ENCODE measurements at regions not wholly inside any gene's neighbourhood (a gene's known extent, or its start where the extent isn't known, plus 50 kb on each side); places are given as distances from the start of the nearest gene placed in this dataset.
A peak's percentile ranks its signal among the peaks of the same experiment; 100 is the strongest.
"Not testable (repeated sequence)": the region's sequence is repeated elsewhere in the genome, so short reads cannot be mapped to it uniquely, and the experiment has no call there.

DNA sequence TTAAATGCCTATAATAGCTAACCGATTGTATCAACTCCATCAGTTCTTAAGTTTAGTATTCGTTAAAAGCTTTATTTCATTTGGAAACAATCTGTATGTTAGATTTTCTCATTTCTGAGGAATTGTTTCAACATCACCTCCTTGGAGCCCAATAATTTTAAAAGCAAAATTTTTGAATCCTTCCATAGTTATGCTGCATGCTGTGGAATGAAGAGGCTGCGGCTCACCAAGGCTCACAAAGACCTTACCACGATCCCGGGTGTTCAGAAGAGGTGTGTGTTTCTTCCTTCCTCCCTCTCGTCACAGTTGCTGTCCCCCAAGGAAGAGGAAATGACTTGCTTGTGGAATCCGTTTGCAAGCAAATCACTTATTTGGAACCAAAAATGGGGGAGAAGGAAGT, 143.8 kb downstream of the FGF1 start:
- DNase-seq, result no peak

DNA sequence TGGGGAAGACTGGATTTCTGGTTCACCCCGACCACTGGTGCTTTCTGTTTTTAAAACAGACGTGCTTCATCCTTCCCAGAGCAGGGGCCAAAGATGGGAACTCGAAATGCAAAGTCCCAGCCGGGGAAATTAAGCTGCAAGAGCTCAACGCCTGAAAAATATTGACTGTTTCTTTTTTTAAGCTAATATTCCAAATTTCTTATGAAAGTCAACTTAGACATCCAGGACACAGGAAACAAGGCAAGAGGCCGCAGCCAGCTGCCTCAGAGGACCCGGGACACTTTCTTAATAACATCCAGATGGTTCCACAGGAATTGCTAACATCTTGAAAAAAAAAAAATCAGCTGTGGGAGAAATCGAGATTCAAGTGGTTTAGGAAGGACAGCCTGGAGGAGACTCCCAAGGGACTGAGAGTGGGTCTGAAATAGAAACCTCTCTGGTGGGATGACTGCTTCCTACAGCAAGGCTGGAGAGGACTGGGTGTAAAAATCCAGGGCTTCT, 144.9 kb downstream of the FGF1 start:
- no peak for DNase-seq

GRCh38 chr5:142539154-142539740, 146.6 kb downstream of the FGF1 start:
- no peak for DNase-seq

GRCh38 chr5:142537938-142538337, 148.0 kb downstream of the FGF1 start:
- no peak for DNase-seq

GRCh38 chr5:142532781-142533176, 153.1 kb downstream of the FGF1 start:
- no peak for DNase-seq

- DNase-seq, result no peak
Measured at GRCh38 chr5:142531977-142532780, 153.7 kb downstream of the FGF1 start.

GRCh38 chr5:142530904-142531303, 155.0 kb downstream of the FGF1 start:
- no peak for DNase-seq

GRCh38 chr5:142529626-142530278, 156.1 kb downstream of the FGF1 start:
- DNase-seq, result no peak

DNA sequence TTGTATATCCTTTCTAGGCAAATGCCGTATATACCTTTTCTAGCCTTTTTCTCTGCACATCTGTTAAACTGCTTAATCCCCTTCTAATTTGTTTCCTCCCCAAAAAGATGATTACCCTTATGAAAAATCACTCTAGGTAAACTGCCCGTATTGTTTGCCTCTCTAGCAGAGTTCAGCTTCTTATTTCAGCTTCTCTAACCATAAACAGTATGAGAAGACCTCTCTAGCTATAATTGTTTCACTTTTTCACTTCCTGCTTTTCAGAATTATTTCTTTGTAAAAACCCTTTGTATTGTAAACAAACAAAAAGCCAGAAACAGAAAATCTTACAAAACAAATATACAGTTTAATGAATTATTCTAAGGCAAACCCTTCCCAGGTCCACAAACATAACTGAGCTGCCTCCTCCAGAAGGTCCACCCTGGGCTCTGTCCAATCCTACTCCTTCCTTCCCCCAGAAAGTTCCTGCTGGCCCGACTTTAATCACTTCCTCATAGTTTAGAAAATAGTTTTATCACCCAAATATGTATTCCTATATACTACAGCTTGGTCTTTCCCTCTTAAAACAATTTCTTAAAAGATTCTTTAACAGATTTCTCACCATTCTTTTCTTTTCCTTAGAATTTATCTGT, 158.1 kb downstream of the FGF1 start:
- DNase-seq, result no peak

GRCh38 chr5:142527234-142527633, 158.7 kb downstream of the FGF1 start:
- no peak for DNase-seq

- DNase-seq, result no peak
Measured at GRCh38 chr5:142522983-142523382, 162.9 kb downstream of the FGF1 start.

GRCh38 chr5:142521706-142522105, 164.2 kb downstream of the FGF1 start:
- DNase-seq, result no peak

GRCh38 chr5:142520885-142521284, 165.0 kb downstream of the FGF1 start:
- DNase-seq, result no peak

DNA sequence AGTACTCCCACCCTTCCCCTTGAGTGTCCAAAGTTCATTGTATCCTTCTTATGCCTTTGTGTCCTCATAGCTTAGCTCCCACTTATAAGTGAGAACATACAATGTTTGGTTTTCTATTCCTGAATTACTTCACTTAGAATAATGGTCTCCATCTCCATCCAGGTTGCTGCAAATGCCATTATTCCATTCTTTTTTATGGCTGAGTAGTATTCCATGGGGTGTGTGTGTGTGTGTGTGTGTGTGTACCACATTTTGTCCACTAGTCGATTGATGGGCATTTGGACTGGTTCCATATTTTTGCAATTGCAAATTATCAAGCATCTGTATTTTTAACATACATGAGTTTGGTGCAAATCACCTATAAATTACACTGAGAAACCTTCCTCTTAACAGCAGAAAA, 166.0 kb downstream of the FGF1 start:
- DNase-seq, result not testable (repeated sequence)

DNA sequence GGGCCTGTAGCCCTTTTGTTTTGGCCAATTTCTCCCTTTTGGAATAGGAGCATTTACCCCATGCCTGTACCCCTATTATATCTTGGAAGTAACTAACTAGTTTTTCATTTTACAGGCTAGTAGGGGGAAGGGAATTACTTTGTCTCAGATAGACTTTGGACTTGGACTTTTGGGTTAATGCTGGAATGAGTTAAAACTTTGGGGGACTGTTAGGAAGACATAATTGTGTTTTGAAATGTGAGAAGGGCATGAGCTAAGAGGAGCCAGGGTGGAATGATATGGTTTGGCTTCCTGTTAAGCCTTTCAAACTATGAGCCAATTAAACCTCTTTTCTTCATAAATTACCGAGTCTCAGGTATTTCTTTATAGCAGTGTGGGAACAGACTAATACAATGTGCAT, 168.1 kb downstream of the FGF1 start:
- no peak for DNase-seq

- no peak for DNase-seq
Measured at GRCh38 chr5:142516732-142517131, 169.2 kb downstream of the FGF1 start.

- DNase-seq, result no peak
Measured at GRCh38 chr5:142515036-142515435, 170.9 kb downstream of the FGF1 start.

GRCh38 chr5:142514196-142514595, 171.7 kb downstream of the FGF1 start:
- no peak for DNase-seq

GRCh38 chr5:142512043-142513042, 173.5 kb downstream of the FGF1 start:
- DNase-seq, result no peak

- DNase-seq, result no peak
Measured at GRCh38 chr5:142511358-142511757, 174.5 kb downstream of the FGF1 start.

- DNase-seq, result no peak
Measured at GRCh38 chr5:142509026-142509425, 176.9 kb downstream of the FGF1 start.

DNA sequence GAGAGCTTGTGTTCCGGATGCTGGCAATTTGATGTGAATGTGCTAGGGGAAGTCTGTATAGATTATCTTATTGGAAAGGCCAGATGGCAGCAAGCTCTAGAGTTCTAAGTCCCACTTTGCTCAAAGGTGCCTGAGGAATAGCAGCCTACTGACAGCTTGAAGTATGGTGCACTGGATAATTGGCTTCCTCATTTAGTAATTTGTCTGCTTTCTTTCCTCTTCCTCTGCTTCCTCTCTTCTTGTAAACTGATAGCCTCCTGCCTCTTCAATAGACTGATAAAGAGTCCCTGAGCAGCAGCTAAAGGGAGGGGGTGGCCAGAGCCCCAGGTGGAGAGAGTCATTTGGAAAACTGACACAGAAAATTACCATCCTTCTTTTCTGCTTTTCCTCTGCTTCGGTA, 177.3 kb downstream of the FGF1 start:
- peak; percentile 41 for DNase-seq
